ENCODE measurements at regions not wholly inside any gene's neighbourhood (a gene's known extent, or its start where the extent isn't known, plus 50 kb on each side); places are given as distances from the start of the nearest gene placed in this dataset.

- no peak for TF ChIP-seq YY1 (IDR thresholded peaks at IDR 0.05; ENCODE audit: insufficient read depth, insufficient read length)
- no peak for TF ChIP-seq ZNF274 (IDR thresholded peaks at IDR 0.05; ENCODE audit: low read depth, low read length)
Observed at GRCh38 chr9:82410306-82410705, 421.7 kb downstream of the SPATA31D1 start.
